DOHH2 (cell line): ENCODE measurements at regions not wholly inside any gene's neighbourhood (a gene's known extent, or its start where the extent isn't known, plus 50 kb on each side); places are given as distances from the start of the nearest gene placed in this dataset.

Source experiments
- H3F3A ChIP-seq: fragments of 200-600 bp; sonication (generic), shearing (Covaris generic); 2 replicates; pipeline ENCODE4 v1.6.0; 2016; ENCODE audit warnings: antibody characterized with exemption, mild to moderate bottlenecking; ENCODE audit not compliant: control insufficient read depth, insufficient read depth
- H3K27ac ChIP-seq: fragments of 200-600 bp; sonication (generic); 2 replicates; pipeline ENCODE4 v1.5.1; 2014; ENCODE audit warnings: low read depth, mild to moderate bottlenecking, low read length, moderate library complexity
- H3K27me3 ChIP-seq: fragments of 200-600 bp; sonication (generic); 2 replicates; pipeline ENCODE4 v1.6.1; 2014; ENCODE audit warnings: mild to moderate bottlenecking, low read length, mixed read lengths; ENCODE audit not compliant: control insufficient read depth
- H3K36me3 ChIP-seq: fragments of 200-600 bp; sonication (generic); 2 replicates; pipeline ENCODE4 v1.6.1; 2014; ENCODE audit warnings: mild to moderate bottlenecking, low read length, moderate library complexity, mixed read lengths; ENCODE audit not compliant: control insufficient read depth
- H3K4me1 ChIP-seq: fragments of 200-600 bp; sonication (generic); 2 replicates; pipeline ENCODE4 v1.6.1; 2014; ENCODE audit warnings: mild to moderate bottlenecking, low read length, mixed read lengths; ENCODE audit not compliant: control insufficient read depth
- H3K4me2 ChIP-seq: fragments of 200-600 bp; sonication (generic); 2 replicates; pipeline ENCODE4 v1.6.0; 2014; ENCODE audit warnings: mild to moderate bottlenecking, low read length, moderate library complexity
- H3K4me3 ChIP-seq: fragments of 200-600 bp; sonication (generic); 2 replicates; pipeline ENCODE4 v1.5.1; 2014; ENCODE audit warnings: mild to moderate bottlenecking, low read length, mixed read lengths
- H3K79me2 ChIP-seq: fragments of 200-600 bp; sonication (generic); 2 replicates; pipeline ENCODE4 v1.6.1; 2014; ENCODE audit warnings: mild to moderate bottlenecking, low read length, mixed read lengths; ENCODE audit not compliant: control insufficient read depth
- H3K9me2 ChIP-seq: fragments of 200-600 bp; sonication (generic); replicated peaks from 2 replicates; pipeline ENCODE4 v1.6.1; 2014; ENCODE audit warnings: mild to moderate bottlenecking, low read length, mixed read lengths; ENCODE audit not compliant: control insufficient read depth
- H3K9me3 ChIP-seq: fragments of 200-600 bp; sonication (generic); 2 replicates; pipeline ENCODE4 v1.6.1; 2014; ENCODE audit warnings: antibody characterized with exemption, low read length, mixed read lengths; ENCODE audit not compliant: control insufficient read depth, insufficient read depth
- H4K20me1 ChIP-seq: fragments of 200-600 bp; sonication (generic); 2 replicates; pipeline ENCODE4 v1.6.0; 2014; ENCODE audit warnings: low read depth, mild to moderate bottlenecking, antibody characterized with exemption, low read length, moderate library complexity; ENCODE audit not compliant: control insufficient read depth, insufficient read depth
- EZH2phosphoT487 ChIP-seq: fragments of 200-600 bp; sonication (generic); IDR thresholded peaks from 2 replicates; pipeline ENCODE4 v1.6.1; 2017; ENCODE audit warnings: borderline replicate concordance, mild to moderate bottlenecking, antibody characterized with exemption, low read length, moderate library complexity, mixed read lengths
- TF ChIP-seq, protein P1 (sequence below): fragments of 200-600 bp; sonication (generic); IDR thresholded peaks from one replicate; pipeline ENCODE4 v1.5.1; 2014; ENCODE audit warnings: antibody characterized with exemption, mild to moderate bottlenecking, low read depth, low read length; ENCODE audit not compliant: poor library complexity, severe bottlenecking

DNA sequence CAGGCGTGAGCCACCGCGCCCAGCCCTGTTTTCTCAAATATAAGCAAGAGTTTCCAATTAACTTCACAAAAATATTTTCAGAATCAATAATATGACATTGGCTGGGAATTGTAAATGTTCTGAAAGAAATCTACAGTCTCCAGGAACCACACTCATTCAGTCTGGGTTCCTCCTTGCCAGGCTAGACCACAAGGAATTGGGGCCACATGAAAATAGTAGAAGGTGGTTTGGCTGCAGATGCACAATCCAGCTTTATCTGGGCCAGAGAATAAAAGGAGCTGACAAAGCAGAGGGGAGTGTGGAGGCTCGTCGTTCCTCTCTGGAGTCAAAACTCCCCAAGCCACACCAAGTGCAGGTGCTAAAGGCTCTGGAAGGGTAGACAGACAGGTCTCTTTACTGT, 92.0 kb upstream of the OSMR start:
- Histone ChIP-seq H3K27me3 (no peaks in the 10 kb centered on the region), H3K79me2 (no peaks in the 10 kb centered on the region)

DNA sequence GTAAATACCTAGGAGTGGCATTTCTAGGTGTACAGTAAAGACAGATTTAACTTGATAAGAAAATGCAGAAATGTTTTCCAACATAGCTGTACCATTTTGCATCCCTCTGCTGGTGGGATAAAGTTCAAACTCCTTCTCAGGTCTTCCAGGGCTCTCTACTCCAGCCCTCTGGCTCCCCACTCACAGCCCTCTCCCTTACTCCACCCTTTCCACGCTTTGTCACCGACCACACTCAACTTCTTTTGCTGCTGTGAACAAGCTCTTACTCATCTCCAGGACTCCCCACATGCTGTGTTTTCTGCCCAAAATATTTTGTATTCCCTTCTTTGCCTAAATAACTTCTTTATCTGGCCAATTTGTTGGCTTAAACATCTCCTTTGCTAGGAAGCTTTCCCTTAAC, 90.6 kb upstream of the OSMR start:
- no peaks in the 10 kb centered on the region for H3K27me3 ChIP-seq
- no peaks in the 10 kb centered on the region for H3K9me2 ChIP-seq
- H3K36me3 ChIP-seq = no peaks in the 10 kb centered on the region
- H4K20me1 ChIP-seq = no peaks in the 10 kb centered on the region
- no peaks in the 10 kb centered on the region for H3K9me3 ChIP-seq
- H3K4me2 ChIP-seq = no peak overlapping the region
- no peak overlapping the region for H3K27ac ChIP-seq
- no peaks in the 10 kb centered on the region for H3K79me2 ChIP-seq
- TF ChIP-seq, protein P1, sequence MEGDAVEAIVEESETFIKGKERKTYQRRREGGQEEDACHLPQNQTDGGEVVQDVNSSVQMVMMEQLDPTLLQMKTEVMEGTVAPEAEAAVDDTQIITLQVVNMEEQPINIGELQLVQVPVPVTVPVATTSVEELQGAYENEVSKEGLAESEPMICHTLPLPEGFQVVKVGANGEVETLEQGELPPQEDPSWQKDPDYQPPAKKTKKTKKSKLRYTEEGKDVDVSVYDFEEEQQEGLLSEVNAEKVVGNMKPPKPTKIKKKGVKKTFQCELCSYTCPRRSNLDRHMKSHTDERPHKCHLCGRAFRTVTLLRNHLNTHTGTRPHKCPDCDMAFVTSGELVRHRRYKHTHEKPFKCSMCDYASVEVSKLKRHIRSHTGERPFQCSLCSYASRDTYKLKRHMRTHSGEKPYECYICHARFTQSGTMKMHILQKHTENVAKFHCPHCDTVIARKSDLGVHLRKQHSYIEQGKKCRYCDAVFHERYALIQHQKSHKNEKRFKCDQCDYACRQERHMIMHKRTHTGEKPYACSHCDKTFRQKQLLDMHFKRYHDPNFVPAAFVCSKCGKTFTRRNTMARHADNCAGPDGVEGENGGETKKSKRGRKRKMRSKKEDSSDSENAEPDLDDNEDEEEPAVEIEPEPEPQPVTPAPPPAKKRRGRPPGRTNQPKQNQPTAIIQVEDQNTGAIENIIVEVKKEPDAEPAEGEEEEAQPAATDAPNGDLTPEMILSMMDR = no peak
- no peak for TF ChIP-seq EZH2phosphoT487
- no peak overlapping the region for H3K4me3 ChIP-seq
- H3K4me1 ChIP-seq = no peaks in the 10 kb centered on the region
- no peaks in the 10 kb centered on the region for H3F3A ChIP-seq

More for the DNA sequence above, 92.0 kb upstream of the OSMR start:
- Histone ChIP-seq H3K9me2 (no peaks in the 10 kb centered on the region), H3K4me3 (no peak overlapping the region), H4K20me1 (no peaks in the 10 kb centered on the region), H3K36me3 (no peaks in the 10 kb centered on the region), H3F3A (no peaks in the 10 kb centered on the region), H3K4me2 (no peak overlapping the region), H3K9me3 (no peaks in the 10 kb centered on the region), H3K4me1 (no peaks in the 10 kb centered on the region), H3K27ac (no peak overlapping the region)
- TF ChIP-seq EZH2phosphoT487 = no peak
- TF ChIP-seq, protein P1 = no peak

DNA sequence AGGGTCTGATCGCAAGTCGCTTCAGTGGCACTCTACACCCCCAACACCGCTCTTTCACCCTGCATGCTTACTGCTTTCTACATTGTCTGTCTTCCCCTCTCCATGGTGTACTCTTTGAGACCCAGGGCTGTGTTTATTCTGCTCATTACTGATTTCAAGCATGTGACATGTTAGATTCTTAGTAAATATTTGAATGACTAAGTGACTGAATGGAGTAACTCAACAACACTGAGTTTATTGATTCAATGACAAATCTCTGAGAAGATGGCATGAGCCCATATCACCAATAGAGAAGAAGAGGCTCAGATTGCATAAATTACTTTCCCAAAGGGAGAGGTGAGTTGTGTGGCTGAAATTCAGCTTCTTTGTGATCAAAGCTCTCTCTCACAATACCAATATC, 89.7 kb upstream of the OSMR start:
- no peak overlapping the region for H3K4me2 ChIP-seq
- no peaks in the 10 kb centered on the region for H3K9me2 ChIP-seq
- no peak for TF ChIP-seq EZH2phosphoT487
- TF ChIP-seq, protein P1 = no peak
- H3K4me3 ChIP-seq = no peak overlapping the region
- no peak overlapping the region for H3K27ac ChIP-seq
- H4K20me1 ChIP-seq = no peaks in the 10 kb centered on the region
- no peaks in the 10 kb centered on the region for H3K27me3 ChIP-seq
- no peaks in the 10 kb centered on the region for H3F3A ChIP-seq
- H3K4me1 ChIP-seq = no peaks in the 10 kb centered on the region
- no peaks in the 10 kb centered on the region for H3K36me3 ChIP-seq
- no peaks in the 10 kb centered on the region for H3K79me2 ChIP-seq
- H3K9me3 ChIP-seq = no peaks in the 10 kb centered on the region
